IPS DF 4.7 (cell line): ENCODE measurements at regions not wholly inside any gene's neighbourhood (a gene's known extent, or its start where the extent isn't known, plus 50 kb on each side); places are given as distances from the start of the nearest gene placed in this dataset.

Experiments used
- DNase-seq: peaks from one replicate; pipeline ENCODE4 v3.0.0-alpha.2; 2013; ENCODE audit warnings: low spot score; ENCODE audit errors: extremely low read depth

GRCh38 chr6:95142101-95142500 is 435.2 kb upstream of the MANEA start:
- DNase-seq: no peak

- no peak for DNase-seq
Measured at GRCh38 chr6:95142661-95143335, 434.5 kb upstream of the MANEA start.

- no peak for DNase-seq
Measured at GRCh38 chr6:95143408-95144180, 433.7 kb upstream of the MANEA start.

- DNase-seq: no peak
Measured at GRCh38 chr6:95145457-95145856, 431.9 kb upstream of the MANEA start.

GRCh38 chr6:95159557-95159956 is 417.8 kb upstream of the MANEA start:
- DNase-seq: no peak

GRCh38 chr6:95169775-95170174 is 407.6 kb upstream of the MANEA start:
- DNase-seq: no peak

GRCh38 chr6:95175927-95176675 is 401.2 kb upstream of the MANEA start:
- DNase-seq: no peak

GRCh38 chr6:95185874-95186273 is 391.5 kb upstream of the MANEA start:
- no peak for DNase-seq

- no peak for DNase-seq
Measured at GRCh38 chr6:95186710-95187109, 390.6 kb upstream of the MANEA start.

- no peak for DNase-seq
Measured at GRCh38 chr6:95197590-95197989, 379.7 kb upstream of the MANEA start.

- peak; percentile 28 for DNase-seq
Measured at GRCh38 chr6:95203153-95203754, 374.1 kb upstream of the MANEA start.

GRCh38 chr6:95204178-95204577 is 373.2 kb upstream of the MANEA start:
- no peak for DNase-seq

- no peak for DNase-seq
Measured at GRCh38 chr6:95208621-95209020, 368.7 kb upstream of the MANEA start.

- no peak for DNase-seq
Measured at GRCh38 chr6:95209074-95209473, 368.3 kb upstream of the MANEA start.

GRCh38 chr6:95216555-95216954 is 360.8 kb upstream of the MANEA start:
- DNase-seq: no peak

GRCh38 chr6:95227351-95227750 is 350.0 kb upstream of the MANEA start:
- DNase-seq: no peak

- DNase-seq: no peak
Measured at GRCh38 chr6:95228636-95229035, 348.7 kb upstream of the MANEA start.

GRCh38 chr6:95230071-95230740 is 347.1 kb upstream of the MANEA start:
- no peak for DNase-seq

GRCh38 chr6:95231416-95231815 is 345.9 kb upstream of the MANEA start:
- no peak for DNase-seq

GRCh38 chr6:95232446-95232845 is 344.9 kb upstream of the MANEA start:
- DNase-seq: no peak

- no peak for DNase-seq
Measured at GRCh38 chr6:95233879-95234278, 343.5 kb upstream of the MANEA start.
